IPS-NIHi11 (cell line): ENCODE measurements at regions not wholly inside any gene's neighbourhood (a gene's known extent, or its start where the extent isn't known, plus 50 kb on each side); places are given as distances from the start of the nearest gene placed in this dataset.
"Not testable (repeated sequence)": the region's sequence is repeated elsewhere in the genome, so short reads cannot be mapped to it uniquely, and the experiment has no call there.

Experiments used
- DNase-seq: peaks from one replicate; pipeline ENCODE4 v3.0.0; 2012; ENCODE audit warnings: mixed read lengths, low spot score

DNA sequence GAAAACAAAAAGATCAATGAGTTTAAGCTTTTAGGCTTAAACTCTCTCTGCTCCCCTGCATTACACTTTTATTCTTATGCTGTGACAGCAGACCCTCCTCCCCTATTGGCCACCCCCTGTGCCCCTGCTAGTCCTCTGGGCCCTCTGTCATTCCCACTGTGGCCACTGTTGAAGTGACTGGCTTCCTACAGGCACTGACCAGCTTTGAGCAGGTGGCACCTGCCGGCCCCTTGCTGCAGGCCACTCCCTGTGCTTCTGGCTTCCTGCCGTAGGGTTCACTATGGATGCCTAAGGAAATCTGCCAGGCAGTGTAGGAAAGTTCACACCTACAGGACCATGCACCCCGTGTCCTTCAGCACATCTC lies 156.5 kb upstream of the L3MBTL4 start:
- no peak for DNase-seq

DNA sequence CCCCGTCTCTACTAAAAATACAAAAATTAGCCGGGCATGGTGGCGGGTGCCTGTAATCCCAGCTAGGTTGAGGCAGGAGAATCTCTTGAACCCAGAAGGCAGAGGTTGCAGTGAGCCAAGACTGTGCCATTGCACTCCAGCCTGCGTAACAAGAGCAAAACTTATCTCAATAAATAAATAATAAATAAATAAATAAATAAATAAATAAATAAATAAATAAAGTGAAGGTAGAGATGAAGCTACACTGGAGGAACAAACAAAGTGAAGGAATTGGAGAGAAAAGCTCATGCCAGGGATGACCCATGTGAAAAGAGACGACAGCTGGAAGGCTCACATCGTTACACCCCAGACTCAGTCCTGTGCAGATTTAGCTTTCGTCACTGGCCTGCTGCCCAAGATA lies 157.3 kb upstream of the ARHGAP28 start:
- DNase-seq: not testable (repeated sequence)

DNA sequence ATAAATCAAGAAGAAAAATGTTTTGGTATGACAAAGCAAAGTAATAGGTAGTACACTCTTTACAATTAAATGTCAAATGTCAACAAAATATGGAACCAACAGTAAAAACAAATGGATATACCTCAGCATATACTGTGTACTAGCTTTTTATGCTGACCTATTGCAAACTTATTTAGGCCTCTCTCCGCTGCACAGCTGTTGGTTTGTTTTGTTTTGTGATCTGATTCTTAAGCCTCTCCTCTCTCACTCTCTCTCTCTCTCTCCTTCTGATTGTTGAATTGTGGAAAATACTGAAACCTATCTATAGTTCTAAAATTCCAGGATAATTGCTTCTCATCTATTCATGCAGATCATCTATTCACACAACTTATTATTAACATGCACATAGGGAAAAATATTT lies 154.9 kb upstream of the ARHGAP28 start:
- no peak for DNase-seq

DNA sequence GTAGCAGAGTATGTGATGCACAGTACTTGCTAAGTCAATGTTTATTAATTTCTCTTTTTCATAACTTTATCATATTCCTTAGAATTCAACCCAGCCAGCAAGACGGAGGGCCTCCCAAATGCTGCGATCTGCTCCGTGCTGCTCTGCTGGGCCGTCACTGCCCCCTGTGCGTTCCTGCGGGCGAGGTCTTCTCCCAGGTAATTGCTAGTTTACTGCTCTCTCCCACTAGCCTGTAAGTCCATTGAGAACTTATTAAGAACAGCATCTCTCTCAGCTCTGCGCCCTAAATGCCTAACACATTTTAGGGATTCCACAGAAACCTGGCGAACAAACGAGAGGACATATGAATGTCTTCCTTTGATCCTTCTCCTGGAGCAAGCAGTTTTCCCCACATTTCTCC lies 153.6 kb upstream of the ARHGAP28 start:
- no peak for DNase-seq

DNA sequence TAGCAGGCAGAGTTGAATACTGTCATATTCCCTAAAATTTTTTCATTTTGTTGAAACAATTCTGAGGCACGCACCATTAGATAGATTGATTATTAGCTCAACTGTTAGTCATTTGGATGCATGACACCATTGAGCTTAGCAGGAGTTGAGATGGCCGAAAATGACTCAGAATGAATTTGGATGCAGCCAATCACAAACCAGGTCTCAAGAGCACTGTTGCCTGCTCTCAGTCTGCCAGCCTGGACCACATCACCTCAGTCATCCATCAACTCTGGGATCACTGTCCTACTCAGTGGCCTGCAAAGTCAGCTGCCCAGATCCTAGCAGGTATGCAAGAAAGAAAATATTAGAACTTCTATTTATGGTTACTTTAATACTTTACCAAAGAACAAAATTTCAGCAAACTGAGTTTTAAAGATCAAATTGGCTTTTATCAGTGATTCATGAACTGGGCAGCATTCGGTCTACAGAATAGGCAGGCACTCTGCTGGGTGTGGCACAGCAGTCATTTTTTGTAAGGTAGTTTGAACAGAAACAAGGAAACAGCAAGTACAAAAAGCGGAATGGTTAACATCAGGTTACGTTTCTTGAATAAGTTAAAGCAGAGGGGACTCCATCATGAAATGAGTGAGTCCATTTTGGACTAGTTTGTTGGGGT lies 152.7 kb upstream of the ARHGAP28 start:
- DNase-seq: no peak

DNA sequence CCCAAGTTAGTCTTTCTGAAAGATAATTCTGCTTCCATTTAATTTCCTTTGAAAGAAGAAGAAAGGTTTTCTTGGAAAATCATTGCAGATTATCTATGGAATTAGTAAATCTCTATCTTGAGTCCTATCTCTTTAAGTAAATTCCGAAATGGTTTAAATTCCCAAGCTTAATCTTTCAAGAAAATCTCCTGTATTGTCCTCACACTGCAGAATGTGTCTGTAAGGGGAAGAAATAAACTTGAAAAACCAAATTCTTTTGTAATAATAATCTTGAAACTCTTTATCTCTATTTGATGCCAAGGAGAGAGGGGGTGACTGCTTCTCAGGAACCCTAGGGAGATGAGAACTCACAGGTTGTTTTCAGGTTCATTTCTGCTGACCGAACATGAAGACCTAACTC lies 150.8 kb upstream of the ARHGAP28 start:
- no peak for DNase-seq

DNA sequence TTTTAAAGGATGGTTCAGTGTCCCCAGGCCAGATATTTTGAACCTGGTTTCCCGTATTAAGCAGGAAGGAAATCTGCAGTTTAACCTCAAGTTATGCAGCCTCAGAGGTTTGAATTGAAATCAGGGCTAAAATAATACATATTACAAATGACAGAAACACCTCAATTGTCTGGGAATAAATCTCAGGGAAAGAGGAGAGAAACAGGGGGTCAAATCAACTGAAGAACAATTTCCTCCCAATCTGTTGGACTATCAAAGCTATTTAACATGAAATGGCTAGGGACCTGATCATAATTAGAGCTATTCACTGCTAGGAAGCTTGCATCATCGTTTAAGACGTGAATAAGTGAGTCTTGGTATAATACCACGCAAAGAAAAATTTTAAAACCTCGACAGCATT lies 150.0 kb upstream of the ARHGAP28 start:
- DNase-seq: no peak

DNA sequence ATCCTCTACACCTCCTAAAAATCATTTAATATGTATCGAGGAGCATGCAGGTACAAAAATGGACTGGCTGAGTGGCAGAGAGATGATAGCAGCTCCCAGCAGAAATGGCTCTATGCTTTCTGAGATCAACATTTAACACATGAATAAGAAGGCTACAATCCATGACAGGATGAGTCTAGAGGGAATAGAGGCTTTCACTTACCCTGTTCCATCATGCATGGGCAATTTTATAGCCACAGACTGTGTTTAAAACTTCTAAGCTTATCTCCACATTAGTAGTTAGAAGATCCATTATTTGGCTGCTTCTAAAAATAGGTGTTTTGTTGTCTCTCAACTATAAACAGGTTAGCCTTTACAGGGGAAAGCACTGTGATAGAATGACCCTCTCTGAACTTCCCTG lies 149.1 kb upstream of the ARHGAP28 start:
- DNase-seq: no peak

DNA sequence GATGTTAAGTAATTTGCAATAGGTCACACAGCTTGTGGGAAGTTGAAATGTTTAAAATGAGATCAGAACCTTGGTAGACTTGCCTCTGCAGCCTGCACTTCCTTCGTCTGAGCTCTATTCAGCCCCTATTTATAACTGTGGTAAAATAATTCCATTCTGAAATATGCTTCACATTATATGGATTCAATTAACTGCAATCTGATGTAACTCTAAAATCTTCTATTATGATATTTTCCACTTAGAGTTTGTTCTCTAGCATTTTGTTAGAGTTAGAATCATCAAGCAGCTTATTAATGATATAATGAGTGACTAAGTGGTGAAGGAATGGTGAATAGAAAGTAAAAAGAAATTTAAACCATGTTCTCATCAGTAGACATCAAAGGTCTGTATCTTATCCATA lies 139.6 kb upstream of the ARHGAP28 start:
- DNase-seq: no peak

DNA sequence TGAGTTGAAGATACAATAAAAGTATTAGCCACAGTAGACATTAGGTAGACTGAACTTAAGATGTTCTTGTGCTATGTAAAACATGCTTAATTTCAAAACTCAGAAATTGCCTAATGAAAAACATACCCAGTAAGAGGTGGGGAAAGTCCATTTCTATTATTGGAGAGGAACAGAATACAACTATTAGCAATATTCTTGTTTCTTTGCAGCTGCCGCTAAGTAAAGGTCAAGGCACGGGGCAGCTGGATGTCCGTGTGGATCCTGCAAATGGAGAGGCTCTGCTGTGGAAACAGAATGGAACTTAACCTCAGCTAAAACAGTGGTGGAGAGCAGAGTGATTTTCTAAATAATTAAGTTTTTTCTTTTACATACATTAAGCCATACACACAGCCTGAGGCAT lies 139.2 kb upstream of the ARHGAP28 start:
- no peak for DNase-seq

DNA sequence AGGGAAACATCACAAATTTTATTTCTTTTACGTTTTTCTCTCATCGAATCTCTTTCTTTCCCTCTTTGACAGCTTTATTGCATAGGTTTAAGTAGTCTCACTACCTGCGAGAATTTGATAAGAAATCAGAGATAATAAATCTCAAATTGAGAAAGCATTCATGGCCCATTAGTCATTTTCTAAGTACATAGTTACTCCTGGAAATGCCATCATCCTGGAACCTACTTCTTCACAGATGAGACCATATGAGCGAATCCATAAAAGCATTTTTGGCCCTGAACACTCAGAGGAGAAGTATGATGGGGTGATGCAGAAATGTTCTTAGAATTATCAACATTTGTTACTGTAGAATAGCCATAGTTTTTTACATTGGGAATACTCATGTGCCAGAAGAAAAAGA lies 138.0 kb upstream of the ARHGAP28 start:
- DNase-seq: no peak

DNA sequence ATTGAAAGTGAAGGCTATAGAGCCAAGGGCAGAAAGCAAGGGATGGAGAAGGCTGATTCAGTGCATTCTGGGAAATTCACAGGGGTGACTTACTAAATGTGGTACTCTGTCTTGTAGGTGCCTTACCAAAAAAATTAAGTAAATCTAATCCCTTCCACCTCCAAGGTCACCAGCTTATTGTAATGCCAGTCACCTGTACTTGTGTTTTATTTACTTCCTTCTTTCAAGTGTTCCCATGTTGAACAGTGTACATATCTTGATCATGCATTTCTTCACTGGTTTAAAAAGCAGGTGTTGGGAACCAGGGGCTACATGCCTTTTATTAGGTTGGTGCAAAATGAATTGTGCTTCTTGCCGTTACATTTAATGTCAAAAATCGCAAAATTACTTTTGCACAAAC lies 137.0 kb upstream of the ARHGAP28 start:
- DNase-seq: no peak

DNA sequence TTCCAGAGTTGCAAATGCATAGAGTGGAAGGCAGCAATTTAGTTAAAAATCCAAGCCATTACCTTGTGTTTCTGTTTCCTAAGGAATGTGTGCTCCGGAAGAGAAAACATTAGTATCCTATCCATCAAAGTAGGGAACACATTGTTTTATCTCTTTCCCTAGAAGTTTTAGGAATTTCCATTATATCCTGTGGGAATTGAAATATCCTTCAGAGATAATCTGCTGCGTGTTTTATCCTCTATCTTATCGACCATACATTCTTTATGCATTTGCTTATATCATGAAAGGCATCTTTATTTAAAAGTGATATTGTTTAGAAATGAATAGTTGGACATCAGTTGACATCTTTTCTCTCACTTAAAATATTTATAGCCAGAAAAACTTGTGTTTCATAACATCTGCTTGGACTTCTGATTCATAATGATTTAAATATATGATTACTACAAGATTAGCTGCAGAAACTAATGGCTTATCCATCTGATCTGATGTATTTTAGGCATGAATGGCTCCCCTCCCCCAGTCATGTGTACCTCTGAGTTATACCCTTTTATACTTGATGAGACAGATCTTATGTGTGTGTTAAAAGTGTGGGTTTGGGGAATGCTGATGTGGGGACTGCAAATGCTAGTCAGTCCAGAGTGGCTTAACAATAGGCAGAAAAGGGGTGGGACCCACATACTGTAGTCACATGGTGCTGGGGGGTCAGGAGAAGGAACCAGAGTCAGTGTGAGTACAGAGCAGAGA lies 136.2 kb upstream of the ARHGAP28 start:
- no peak for DNase-seq

DNA sequence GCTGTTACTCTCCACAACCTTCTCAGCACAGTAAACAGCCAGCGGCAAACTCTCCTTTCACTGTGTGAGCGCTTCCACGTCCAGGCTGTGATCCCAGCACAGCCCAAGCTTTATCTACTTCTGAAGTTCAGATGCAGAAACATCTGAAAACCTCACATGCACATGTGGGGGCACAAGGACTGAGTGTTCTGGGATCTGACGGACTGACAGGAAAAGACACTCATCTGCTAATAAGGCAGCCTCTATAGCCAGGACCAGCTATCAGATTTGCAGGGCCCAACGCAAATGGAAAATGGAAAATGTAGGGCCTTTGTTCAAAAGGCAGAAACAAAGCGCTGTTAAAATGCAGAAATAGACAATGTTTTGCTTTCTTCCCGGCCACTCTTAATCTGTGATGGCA lies 133.8 kb upstream of the ARHGAP28 start:
- no peak for DNase-seq

DNA sequence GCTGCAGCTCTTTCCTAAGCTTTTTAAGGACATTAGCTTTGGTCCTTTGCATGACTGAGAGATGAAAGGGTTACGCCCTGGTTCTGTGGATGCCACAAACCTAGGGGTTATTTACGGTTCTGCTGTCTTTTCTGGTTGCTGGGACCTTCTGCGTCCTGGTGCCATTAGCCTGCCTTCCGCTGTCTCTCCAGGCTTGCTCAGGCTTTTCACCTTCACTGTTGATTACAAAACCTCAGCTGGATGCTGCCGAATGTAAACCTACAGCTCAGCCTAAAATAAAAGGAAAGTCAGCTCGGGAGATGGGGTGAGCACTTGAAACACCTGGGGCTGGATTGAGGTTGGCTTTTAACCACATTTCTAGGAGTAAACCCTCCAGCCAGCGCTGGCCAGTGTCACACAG lies 130.9 kb upstream of the ARHGAP28 start:
- no peak for DNase-seq

DNA sequence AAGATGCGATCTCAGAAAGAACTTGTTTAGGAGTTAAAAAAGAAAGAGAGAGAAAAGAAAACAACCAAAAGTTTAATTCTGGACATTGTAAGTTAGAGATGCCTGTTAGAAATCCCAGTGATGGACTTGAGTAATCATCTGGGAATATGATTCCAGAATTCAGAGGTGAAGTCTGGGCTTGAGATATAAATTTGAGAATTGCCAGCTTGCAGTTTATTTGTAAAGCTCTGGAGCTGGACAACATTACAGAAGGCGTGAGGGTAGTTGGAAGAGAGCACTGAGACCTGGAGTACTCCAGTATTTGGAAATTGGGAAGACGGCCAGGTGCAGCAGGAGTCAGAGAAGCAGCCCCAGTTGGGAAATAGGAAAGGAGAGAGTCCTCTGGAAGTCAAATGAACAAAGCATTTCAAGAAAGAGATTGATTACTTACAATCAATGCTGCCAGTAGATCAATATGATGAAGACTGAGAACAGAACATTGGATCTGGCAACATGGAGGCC lies 128.8 kb upstream of the ARHGAP28 start:
- no peak for DNase-seq

DNA sequence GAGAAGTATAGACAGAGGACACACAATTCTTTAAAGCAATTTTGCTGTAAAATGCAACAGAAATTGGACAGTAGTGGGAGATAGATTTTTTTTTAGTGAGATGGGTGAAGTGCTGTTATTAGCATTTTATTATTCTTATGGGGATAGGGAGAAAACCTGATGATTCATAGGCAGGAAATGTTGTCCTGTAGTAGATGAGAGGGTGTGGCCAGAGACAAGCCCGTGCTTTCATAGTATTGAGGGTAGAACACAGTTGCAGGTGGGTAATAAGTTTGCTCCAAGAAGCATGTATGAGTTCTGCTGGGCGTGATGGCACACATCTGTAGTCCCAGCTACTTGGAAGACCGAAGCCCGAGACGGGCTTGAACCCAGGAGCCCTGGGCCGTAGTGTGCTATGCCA lies 128.3 kb upstream of the ARHGAP28 start:
- DNase-seq: no peak

DNA sequence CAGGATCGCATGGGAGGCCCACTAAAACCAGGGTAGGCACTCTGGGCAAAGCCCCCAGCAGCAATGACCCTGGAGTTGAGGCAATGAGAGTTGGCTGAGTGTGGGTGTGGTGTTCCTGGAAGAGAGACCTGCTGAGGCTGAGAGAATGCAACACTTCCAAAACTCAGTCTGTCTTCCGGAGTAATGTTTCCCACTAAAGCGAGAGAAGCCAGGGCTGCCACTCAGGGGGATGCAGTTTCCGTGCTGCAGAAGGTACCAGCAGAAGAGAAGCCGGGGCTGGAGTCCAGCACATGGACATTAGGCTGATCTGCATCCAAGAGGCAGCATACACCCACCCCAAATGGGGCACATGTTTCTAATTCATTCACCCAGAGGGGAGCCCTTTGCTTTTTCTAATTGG lies 127.2 kb upstream of the ARHGAP28 start:
- DNase-seq: no peak

DNA sequence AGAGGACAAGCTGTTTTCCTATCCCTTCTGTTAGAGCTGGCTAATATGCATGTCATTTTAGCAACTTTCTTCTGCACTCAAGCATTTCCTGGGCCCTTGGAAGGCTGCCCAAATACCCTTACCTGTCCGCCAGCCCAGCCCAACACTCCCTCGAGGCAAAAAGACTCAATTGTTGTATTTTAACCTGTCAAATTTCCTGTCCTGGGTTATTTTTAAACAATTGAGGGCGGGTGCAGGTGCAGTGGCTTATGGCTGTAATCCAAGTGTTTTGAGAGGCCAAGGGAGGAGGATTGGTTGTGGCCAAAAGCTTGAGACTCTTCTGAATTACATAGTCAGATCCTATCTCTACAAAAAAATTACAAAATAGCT lies 125.0 kb upstream of the ARHGAP28 start:
- DNase-seq: no peak

DNA sequence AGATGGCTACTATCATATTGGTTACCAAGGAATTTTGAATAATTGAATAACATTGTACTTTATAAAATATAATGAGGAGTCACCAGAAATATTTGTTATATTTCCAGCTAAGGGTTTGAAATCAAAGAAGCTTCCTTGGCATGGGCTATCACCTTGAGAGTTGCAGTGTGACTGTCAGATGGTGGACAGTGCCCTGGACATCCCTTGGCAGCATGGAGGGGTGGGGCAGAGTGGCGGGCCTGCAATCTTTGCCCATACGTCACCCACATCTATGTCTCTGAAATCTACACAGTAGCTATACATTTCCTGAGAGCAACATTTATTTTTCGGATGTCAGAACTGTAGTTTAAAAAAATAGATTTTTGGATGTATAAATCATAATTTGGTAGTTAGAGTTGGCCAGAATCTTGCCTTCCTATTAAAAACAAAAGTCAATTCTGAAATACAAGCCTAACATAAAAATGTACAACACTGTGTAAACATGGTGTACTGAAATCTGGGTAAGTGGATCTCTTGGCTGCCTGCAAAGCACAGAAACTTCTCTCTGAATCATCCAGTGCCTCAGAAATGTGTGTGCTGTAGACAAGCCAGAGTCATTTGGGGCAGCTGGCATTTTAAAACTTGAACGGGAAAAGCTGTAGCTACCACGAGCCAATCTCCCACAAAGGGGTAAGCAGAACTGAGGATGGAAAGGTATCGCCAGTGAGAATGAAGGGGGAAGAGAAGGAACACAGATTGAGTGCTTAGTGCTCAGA lies 124.2 kb upstream of the ARHGAP28 start:
- no peak for DNase-seq

DNA sequence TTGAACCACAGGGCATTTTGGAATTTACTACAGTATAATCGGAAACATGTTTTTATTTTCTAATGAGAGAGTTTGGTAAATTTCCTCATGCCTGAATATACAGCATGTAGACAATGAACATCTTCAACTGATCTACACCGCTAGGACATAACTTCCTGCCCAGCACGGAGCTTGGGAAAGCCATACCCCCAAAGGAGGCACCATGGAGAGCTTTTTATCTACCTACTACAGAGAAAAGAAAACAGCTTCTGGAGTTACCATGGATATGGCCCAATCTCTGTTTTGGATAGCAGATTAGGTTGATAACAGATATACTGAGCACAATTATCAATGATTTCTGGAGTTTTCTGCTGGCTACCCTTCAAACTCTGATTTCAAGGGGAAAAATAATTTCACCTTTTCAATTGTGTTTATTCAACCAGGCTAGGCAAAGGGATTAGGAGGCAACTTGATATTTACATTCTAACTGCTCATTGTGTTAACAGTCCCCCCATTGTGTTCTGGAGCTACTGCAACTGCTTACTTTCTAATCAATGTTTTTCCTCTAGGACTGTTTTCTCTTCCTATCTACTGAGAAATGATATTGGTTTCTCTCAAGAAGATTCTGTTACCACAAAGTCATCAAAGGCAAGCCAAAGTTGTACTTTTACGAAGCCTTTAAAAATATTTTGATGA lies 123.0 kb upstream of the ARHGAP28 start:
- no peak for DNase-seq

DNA sequence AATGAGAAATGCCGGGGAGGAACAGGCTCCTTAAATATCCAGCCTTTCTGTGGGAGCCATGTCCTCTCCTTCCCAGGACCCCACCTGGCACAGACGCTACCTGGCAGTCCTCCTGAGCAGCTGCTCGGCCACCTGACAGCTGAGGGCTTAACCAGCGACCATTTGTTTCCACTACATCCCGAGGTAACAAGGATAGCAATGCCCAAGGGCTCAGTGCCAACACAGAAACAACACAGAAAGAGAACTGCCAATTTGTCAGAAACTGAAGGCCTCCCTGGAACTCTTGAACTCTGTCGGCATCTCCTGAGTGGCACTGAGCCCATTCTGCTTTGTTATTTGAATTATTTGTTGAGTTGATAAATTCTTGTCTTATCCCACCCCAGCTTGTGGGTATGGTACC lies 122.2 kb upstream of the ARHGAP28 start:
- DNase-seq: no peak
